HepG2 (cell line): ENCODE measurements at regions not wholly inside any gene's neighbourhood (a gene's known extent, or its start where the extent isn't known, plus 50 kb on each side); places are given as distances from the start of the nearest gene placed in this dataset.
A peak's percentile ranks its signal among the peaks of the same experiment; 100 is the strongest.

Source experiments
- ATAD3A ChIP-seq: sonication (generic); formaldehyde crosslinking; IDR thresholded peaks from 2 replicates; pipeline ENCODE4 v1.4.0; 2020; ENCODE audit warnings: missing genetic modification reagents
- CC2D1A ChIP-seq: sonication (generic); formaldehyde crosslinking; IDR thresholded peaks from 2 replicates; pipeline ENCODE4 v1.8.1; 2023; ENCODE audit warnings: mild to moderate bottlenecking, missing genetic modification reagents
- ETV5 ChIP-seq: IDR thresholded peaks from 2 replicates; pipeline ENCODE4 v1.6.1; 2018; ENCODE audit warnings: missing biosample characterization, missing genetic modification reagents, inconsistent platforms, borderline replicate concordance
- FOXA3 ChIP-seq: IDR thresholded peaks from 2 replicates; pipeline ENCODE4 v1.6.1; 2016; ENCODE audit warnings: missing genetic modification reagents, missing compliant biosample characterization
- GABPA ChIP-seq, 2 experiments: IDR thresholded peaks; 2 replicates each; pipeline ENCODE4 v1.6.1; 2011 to 2016; ENCODE audit warnings: low read depth in 2 of 2, low read length in 1 of 2, missing biosample characterization in 1 of 2, missing genetic modification characterization in 1 of 2
- MTA3 ChIP-seq: sonication (generic); formaldehyde crosslinking; IDR thresholded peaks from 2 replicates; pipeline ENCODE4 v1.4.0; 2020; ENCODE audit warnings: missing genetic modification reagents
- MTF1 ChIP-seq: sonication (generic); formaldehyde crosslinking; IDR thresholded peaks from 2 replicates; pipeline ENCODE4 v1.5.0; 2020; ENCODE audit warnings: missing genetic modification reagents
- MXD4 ChIP-seq: IDR thresholded peaks from 2 replicates; pipeline ENCODE4 v1.6.1; 2016; ENCODE audit warnings: mild to moderate bottlenecking, missing biosample characterization, missing genetic modification reagents
- RCOR2 ChIP-seq: IDR thresholded peaks from 2 replicates; pipeline ENCODE4 v1.6.1; 2016; ENCODE audit warnings: missing biosample characterization, missing genetic modification reagents
- SMAD1 ChIP-seq: sonication (generic); formaldehyde crosslinking; IDR thresholded peaks from 2 replicates; pipeline ENCODE4 v1.4.0; 2020; ENCODE audit warnings: missing genetic modification reagents, low read depth, mild to moderate bottlenecking, borderline replicate concordance
- TCF12 ChIP-seq, 2 experiments: fragments of 450-650 bp in 1 of 2; sonication (generic) in 1 of 2; formaldehyde crosslinking in 1 of 2; IDR thresholded peaks; 2 replicates each; pipeline versions ENCODE4 v1.6.1 to v1.8.0; 2017 to 2022; ENCODE audit warnings: antibody characterized with exemption in 1 of 2, mild to moderate bottlenecking in 1 of 2, missing genetic modification reagents in 1 of 2, moderate library complexity in 1 of 2
- ZKSCAN5 ChIP-seq: sonication (generic); formaldehyde crosslinking; IDR thresholded peaks from 2 replicates; pipeline ENCODE4 v1.5.1; 2020; ENCODE audit warnings: mild to moderate bottlenecking, missing genetic modification reagents
- ZKSCAN8 ChIP-seq: IDR thresholded peaks from 2 replicates; pipeline ENCODE4 v1.6.1; 2016; ENCODE audit warnings: borderline replicate concordance, missing genetic modification reagents, missing compliant biosample characterization
- ZNF30 ChIP-seq: sonication (generic); formaldehyde crosslinking; IDR thresholded peaks from 2 replicates; pipeline ENCODE4 v1.5.0; 2020; ENCODE audit warnings: mild to moderate bottlenecking, missing genetic modification reagents
- ZNF556 ChIP-seq: sonication (generic); formaldehyde crosslinking; IDR thresholded peaks from 2 replicates; pipeline ENCODE4 v1.4.0; 2020; ENCODE audit warnings: mild to moderate bottlenecking, missing genetic modification reagents, borderline replicate concordance
- ZNF605 ChIP-seq: sonication (generic); formaldehyde crosslinking; IDR thresholded peaks from 2 replicates; pipeline ENCODE4 v1.8.0; 2022; ENCODE audit warnings: mild to moderate bottlenecking, missing genetic modification reagents
- ZSCAN21 ChIP-seq: sonication (generic); formaldehyde crosslinking; IDR thresholded peaks from 2 replicates; pipeline ENCODE4 v1.8.0; 2022; ENCODE audit warnings: mild to moderate bottlenecking, missing genetic modification reagents, moderate library complexity, borderline replicate concordance
- TF ChIP-seq, protein P1 (sequence below): sonication (generic); formaldehyde crosslinking; IDR thresholded peaks from 2 replicates; pipeline ENCODE4 v1.4.0; 2020; ENCODE audit warnings: missing genetic modification reagents, borderline replicate concordance
- TF ChIP-seq, protein P2 (sequence below): sonication (generic); formaldehyde crosslinking; IDR thresholded peaks from 2 replicates; pipeline ENCODE4 v1.4.0; 2020; ENCODE audit warnings: mild to moderate bottlenecking, missing genetic modification reagents
- TF ChIP-seq, protein P3 (sequence below): sonication (generic); formaldehyde crosslinking; IDR thresholded peaks from 2 replicates; pipeline ENCODE4 v1.8.0; 2022; ENCODE audit warnings: missing genetic modification reagents, mild to moderate bottlenecking, borderline replicate concordance
- TF ChIP-seq, protein P4 (sequence below): sonication (generic); formaldehyde crosslinking; IDR thresholded peaks from 2 replicates; pipeline ENCODE4 v1.9.0; 2022; ENCODE audit warnings: low read depth, missing genetic modification reagents
- TF ChIP-seq, protein P5 (sequence below): sonication (generic); formaldehyde crosslinking; IDR thresholded peaks from 2 replicates; pipeline ENCODE4 v1.4.0; 2020; ENCODE audit warnings: missing genetic modification reagents, mild to moderate bottlenecking, borderline replicate concordance

DNA sequence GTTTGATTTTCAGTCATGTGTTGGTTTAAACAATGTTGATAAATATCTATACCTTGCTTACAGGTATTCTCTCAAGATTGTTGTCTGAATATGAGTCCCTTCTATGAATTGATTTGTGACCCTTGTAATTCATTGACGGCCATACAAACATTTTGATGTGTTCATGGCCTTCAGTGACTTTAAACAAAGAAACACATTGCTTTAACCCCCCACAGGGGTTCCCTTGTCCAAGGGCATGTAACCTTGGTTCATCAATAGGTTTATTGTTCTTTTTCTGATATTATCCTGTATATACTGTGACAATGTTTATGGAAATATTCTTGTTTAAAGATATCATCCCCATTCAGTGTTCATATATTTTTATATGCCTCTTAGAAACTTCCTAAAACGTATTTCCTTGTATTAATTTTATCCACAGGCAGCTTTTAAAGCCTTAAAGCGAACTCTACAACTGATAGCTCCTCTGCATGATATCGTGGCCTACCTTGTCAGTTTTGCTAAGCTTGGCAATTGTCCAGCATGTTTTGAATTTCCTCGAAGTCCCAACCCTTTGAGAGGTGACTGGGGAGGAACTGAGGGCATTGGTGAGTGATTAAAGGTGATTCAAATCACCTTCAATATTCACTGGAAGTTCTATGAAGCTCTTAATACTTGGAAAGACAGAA is 87.0 kb downstream of the CD164 start (continued):
- TF ChIP-seq ZNF556 (no peak), ATAD3A (CRISPR knock-in tag) (no peak), ZKSCAN8 (no peak), ETV5 (CRISPR knock-in tag) (no peak), ZNF30 (CRISPR knock-in tag) (no peak), FOXA3 (CRISPR knock-in tag) (peak; percentile 45), MTF1 (CRISPR knock-in tag) (no peak), MTA3 (no peak), ZSCAN21 (CRISPR knock-in tag) (no peak), RCOR2 (CRISPR knock-in tag) (no peak), TCF12 (IDR thresholded peaks at IDR 0.05) (no peak), TCF12 (CRISPR knock-in tag; IDR thresholded peaks at IDR 0.05) (no peak), GABPA (IDR thresholded peaks at IDR 0.05; ENCODE audit: low read depth, low read length) (no peak), GABPA (CRISPR knock-in tag; IDR thresholded peaks at IDR 0.05; ENCODE audit: low read depth) (no peak), MXD4 (no peak), SMAD1 (CRISPR knock-in tag) (no peak), CC2D1A (CRISPR knock-in tag) (no peak), ZKSCAN5 (CRISPR knock-in tag) (no peak), ZNF605 (no peak)
- TF ChIP-seq, protein P1, sequence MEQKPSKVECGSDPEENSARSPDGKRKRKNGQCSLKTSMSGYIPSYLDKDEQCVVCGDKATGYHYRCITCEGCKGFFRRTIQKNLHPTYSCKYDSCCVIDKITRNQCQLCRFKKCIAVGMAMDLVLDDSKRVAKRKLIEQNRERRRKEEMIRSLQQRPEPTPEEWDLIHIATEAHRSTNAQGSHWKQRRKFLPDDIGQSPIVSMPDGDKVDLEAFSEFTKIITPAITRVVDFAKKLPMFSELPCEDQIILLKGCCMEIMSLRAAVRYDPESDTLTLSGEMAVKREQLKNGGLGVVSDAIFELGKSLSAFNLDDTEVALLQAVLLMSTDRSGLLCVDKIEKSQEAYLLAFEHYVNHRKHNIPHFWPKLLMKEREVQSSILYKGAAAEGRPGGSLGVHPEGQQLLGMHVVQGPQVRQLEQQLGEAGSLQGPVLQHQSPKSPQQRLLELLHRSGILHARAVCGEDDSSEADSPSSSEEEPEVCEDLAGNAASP (CRISPR knock-in tag): peak; percentile 44; the same call in 1 of the 2 replicates
- TF ChIP-seq, protein P2, sequence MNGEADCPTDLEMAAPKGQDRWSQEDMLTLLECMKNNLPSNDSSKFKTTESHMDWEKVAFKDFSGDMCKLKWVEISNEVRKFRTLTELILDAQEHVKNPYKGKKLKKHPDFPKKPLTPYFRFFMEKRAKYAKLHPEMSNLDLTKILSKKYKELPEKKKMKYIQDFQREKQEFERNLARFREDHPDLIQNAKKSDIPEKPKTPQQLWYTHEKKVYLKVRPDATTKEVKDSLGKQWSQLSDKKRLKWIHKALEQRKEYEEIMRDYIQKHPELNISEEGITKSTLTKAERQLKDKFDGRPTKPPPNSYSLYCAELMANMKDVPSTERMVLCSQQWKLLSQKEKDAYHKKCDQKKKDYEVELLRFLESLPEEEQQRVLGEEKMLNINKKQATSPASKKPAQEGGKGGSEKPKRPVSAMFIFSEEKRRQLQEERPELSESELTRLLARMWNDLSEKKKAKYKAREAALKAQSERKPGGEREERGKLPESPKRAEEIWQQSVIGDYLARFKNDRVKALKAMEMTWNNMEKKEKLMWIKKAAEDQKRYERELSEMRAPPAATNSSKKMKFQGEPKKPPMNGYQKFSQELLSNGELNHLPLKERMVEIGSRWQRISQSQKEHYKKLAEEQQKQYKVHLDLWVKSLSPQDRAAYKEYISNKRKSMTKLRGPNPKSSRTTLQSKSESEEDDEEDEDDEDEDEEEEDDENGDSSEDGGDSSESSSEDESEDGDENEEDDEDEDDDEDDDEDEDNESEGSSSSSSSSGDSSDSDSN: no peak
- TF ChIP-seq, protein P3, sequence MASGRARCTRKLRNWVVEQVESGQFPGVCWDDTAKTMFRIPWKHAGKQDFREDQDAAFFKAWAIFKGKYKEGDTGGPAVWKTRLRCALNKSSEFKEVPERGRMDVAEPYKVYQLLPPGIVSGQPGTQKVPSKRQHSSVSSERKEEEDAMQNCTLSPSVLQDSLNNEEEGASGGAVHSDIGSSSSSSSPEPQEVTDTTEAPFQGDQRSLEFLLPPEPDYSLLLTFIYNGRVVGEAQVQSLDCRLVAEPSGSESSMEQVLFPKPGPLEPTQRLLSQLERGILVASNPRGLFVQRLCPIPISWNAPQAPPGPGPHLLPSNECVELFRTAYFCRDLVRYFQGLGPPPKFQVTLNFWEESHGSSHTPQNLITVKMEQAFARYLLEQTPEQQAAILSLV (CRISPR knock-in tag): no peak
- TF ChIP-seq, protein P4, sequence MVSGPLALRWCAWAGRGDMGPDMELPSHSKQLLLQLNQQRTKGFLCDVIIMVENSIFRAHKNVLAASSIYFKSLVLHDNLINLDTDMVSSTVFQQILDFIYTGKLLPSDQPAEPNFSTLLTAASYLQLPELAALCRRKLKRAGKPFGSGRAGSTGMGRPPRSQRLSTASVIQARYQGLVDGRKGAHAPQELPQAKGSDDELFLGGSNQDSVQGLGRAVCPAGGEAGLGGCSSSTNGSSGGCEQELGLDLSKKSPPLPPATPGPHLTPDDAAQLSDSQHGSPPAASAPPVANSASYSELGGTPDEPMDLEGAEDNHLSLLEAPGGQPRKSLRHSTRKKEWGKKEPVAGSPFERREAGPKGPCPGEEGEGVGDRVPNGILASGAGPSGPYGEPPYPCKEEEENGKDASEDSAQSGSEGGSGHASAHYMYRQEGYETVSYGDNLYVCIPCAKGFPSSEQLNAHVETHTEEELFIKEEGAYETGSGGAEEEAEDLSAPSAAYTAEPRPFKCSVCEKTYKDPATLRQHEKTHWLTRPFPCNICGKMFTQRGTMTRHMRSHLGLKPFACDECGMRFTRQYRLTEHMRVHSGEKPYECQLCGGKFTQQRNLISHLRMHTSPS (CRISPR knock-in tag): no peak
- TF ChIP-seq, protein P5, sequence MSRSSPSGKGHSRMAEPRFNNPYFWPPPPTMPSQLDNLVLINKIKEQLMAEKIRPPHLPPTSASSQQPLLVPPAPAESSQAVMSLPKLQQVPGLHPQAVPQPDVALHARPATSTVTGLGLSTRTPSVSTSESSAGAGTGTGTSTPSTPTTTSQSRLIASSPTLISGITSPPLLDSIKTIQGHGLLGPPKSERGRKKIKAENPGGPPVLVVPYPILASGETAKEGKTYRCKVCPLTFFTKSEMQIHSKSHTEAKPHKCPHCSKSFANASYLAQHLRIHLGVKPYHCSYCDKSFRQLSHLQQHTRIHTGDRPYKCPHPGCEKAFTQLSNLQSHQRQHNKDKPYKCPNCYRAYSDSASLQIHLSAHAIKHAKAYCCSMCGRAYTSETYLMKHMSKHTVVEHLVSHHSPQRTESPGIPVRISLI (CRISPR knock-in tag): no peak
